Activated CD4-positive, alpha-beta T cell treated with anti-CD3 and anti-CD28 coated beads, Interleukin-2, amount 10 ng/mL, durations not matched to agents 24 days and 14 days (primary cell): ENCODE measurements at regions not wholly inside any gene's neighbourhood (a gene's known extent, or its start where the extent isn't known, plus 50 kb on each side); places are given as distances from the start of the nearest gene placed in this dataset.

Experiments used
- DNase-seq: peaks from one replicate; pipeline ENCODE4 v3.0.0; 2022
- H3K27ac Mint-ChIP-seq: one replicate; pipeline ENCODE4 v1.8.0; 2022; ENCODE audit warnings: mild to moderate bottlenecking, mixed read lengths
- H3K27me3 Mint-ChIP-seq: one replicate; pipeline ENCODE4 v1.8.0; 2022; ENCODE audit warnings: mixed read lengths
- H3K36me3 Mint-ChIP-seq: one replicate; pipeline ENCODE4 v1.8.0; 2022; ENCODE audit warnings: low read depth, mild to moderate bottlenecking, mixed read lengths
- H3K4me1 Mint-ChIP-seq: one replicate; pipeline ENCODE4 v1.8.0; 2021; ENCODE audit warnings: mixed read lengths
- H3K4me3 Mint-ChIP-seq: one replicate; pipeline ENCODE4 v1.8.0; 2022; ENCODE audit warnings: mild to moderate bottlenecking, moderate library complexity, mixed read lengths
- H3K9me3 Mint-ChIP-seq: one replicate; pipeline ENCODE4 v1.8.0; 2021; ENCODE audit warnings: mixed read lengths
- intact Hi-C: fragments of 100-400 bp; cut with micrococcal nuclease; formaldehyde crosslinking; loops from one replicate; pipeline ENCODE4 v1.15.1; 2023

GRCh38 chr5:77948476-77948875 is 172.3 kb upstream of the TBCA start:
- no peak for DNase-seq
- Mint-ChIP-seq H3K27ac (no peak overlapping the region), H3K4me3 (no peak overlapping the region), H3K36me3 (no peaks in the 10 kb centered on the region), H3K4me1 (no peaks in the 10 kb centered on the region), H3K9me3 (no peaks in the 10 kb centered on the region), H3K27me3 (peaks cover 27% of the 10 kb centered on the region)
- intact Hi-C loops, result no loop called here

GRCh38 chr5:77947041-77947428 is 170.9 kb upstream of the TBCA start:
- no peaks in the 10 kb centered on the region for H3K36me3 Mint-ChIP-seq
- H3K27me3 Mint-ChIP-seq, result peaks cover 33% of the 10 kb centered on the region

GRCh38 chr5:77946381-77947040 is 170.4 kb upstream of the TBCA start:
- Mint-ChIP-seq H3K4me3 (no peak overlapping the region), H3K27me3 (peaks cover 36% of the 10 kb centered on the region), H3K36me3 (no peaks in the 10 kb centered on the region)

More at GRCh38 chr5:77947041-77947428, 170.9 kb upstream of the TBCA start:
- H3K4me1 Mint-ChIP-seq, result no peaks in the 10 kb centered on the region
- no peak overlapping the region for H3K27ac Mint-ChIP-seq
- intact Hi-C loops, result no loop called here
- H3K4me3 Mint-ChIP-seq, result no peak overlapping the region
- no peak for DNase-seq
- H3K9me3 Mint-ChIP-seq, result no peaks in the 10 kb centered on the region

GRCh38 chr5:77945874-77946273 is 169.7 kb upstream of the TBCA start:
- intact Hi-C loops, result no loop called here
- Mint-ChIP-seq H3K4me3 (no peak overlapping the region), H3K27ac (no peak overlapping the region), H3K36me3 (no peaks in the 10 kb centered on the region), H3K9me3 (peaks cover 5% of the 10 kb centered on the region), H3K4me1 (no peaks in the 10 kb centered on the region), H3K27me3 (peaks cover 36% of the 10 kb centered on the region)
- DNase-seq, result no peak

More at GRCh38 chr5:77946381-77947040, 170.4 kb upstream of the TBCA start:
- H3K4me1 Mint-ChIP-seq, result no peaks in the 10 kb centered on the region
- peaks cover 2% of the 10 kb centered on the region for H3K9me3 Mint-ChIP-seq
- no peak overlapping the region for H3K27ac Mint-ChIP-seq
- no peak for DNase-seq
- intact Hi-C loops, result no loop called here

- Mint-ChIP-seq H3K4me3 (no peak overlapping the region), H3K4me1 (no peaks in the 10 kb centered on the region), H3K27ac (no peak overlapping the region), H3K9me3 (peaks cover 8% of the 10 kb centered on the region), H3K36me3 (no peaks in the 10 kb centered on the region), H3K27me3 (peaks cover 33% of the 10 kb centered on the region)
- DNase-seq, result no peak
- intact Hi-C loops, result no loop called here
Measured at GRCh38 chr5:77944757-77945340, 168.7 kb upstream of the TBCA start.

- H3K9me3 Mint-ChIP-seq, result peaks cover 8% of the 10 kb centered on the region
- intact Hi-C loops, result no loop called here
- no peaks in the 10 kb centered on the region for H3K4me1 Mint-ChIP-seq
- DNase-seq, result no peak
- no peak overlapping the region for H3K27ac Mint-ChIP-seq
- no peaks in the 10 kb centered on the region for H3K36me3 Mint-ChIP-seq
- peaks cover 32% of the 10 kb centered on the region for H3K27me3 Mint-ChIP-seq
- no peak overlapping the region for H3K4me3 Mint-ChIP-seq
Measured at GRCh38 chr5:77943851-77944250, 167.7 kb upstream of the TBCA start.

- H3K4me1 Mint-ChIP-seq, result peaks cover under 1% of the 10 kb centered on the region
- H3K4me3 Mint-ChIP-seq, result no peak overlapping the region
- no peak for DNase-seq
- H3K27ac Mint-ChIP-seq, result no peak overlapping the region
- H3K36me3 Mint-ChIP-seq, result no peaks in the 10 kb centered on the region
- intact Hi-C loops, result no loop called here
- peaks cover 8% of the 10 kb centered on the region for H3K9me3 Mint-ChIP-seq
- H3K27me3 Mint-ChIP-seq, result peaks cover 32% of the 10 kb centered on the region
Measured at GRCh38 chr5:77942578-77943239, 166.6 kb upstream of the TBCA start.

GRCh38 chr5:77937015-77937908 is 161.1 kb upstream of the TBCA start:
- Mint-ChIP-seq H3K27me3 (peaks cover 14% of the 10 kb centered on the region), H3K27ac (no peak overlapping the region), H3K4me3 (peak overlapping the region; percentile 31), H3K36me3 (no peaks in the 10 kb centered on the region), H3K4me1 (peaks cover 15% of the 10 kb centered on the region), H3K9me3 (peaks cover 8% of the 10 kb centered on the region)
- intact Hi-C loops, result no loop called here
- DNase-seq, result no peak

GRCh38 chr5:77936365-77936693 is 160.2 kb upstream of the TBCA start:
- peaks cover 15% of the 10 kb centered on the region for H3K4me1 Mint-ChIP-seq

GRCh38 chr5:77935506-77936364 is 159.6 kb upstream of the TBCA start:
- Mint-ChIP-seq H3K27me3 (peaks cover 7% of the 10 kb centered on the region), H3K4me1 (peaks cover 15% of the 10 kb centered on the region), H3K36me3 (no peaks in the 10 kb centered on the region), H3K9me3 (peaks cover 2% of the 10 kb centered on the region), H3K4me3 (peak overlapping the region; percentile 3), H3K27ac (peak overlapping the region; percentile 27)
- DNase-seq, result peak; percentile 73
- intact Hi-C loops, result no loop called here

More at GRCh38 chr5:77936365-77936693, 160.2 kb upstream of the TBCA start:
- Mint-ChIP-seq H3K27ac (peak overlapping the region; percentile 7), H3K27me3 (peaks cover 9% of the 10 kb centered on the region), H3K9me3 (peaks cover 5% of the 10 kb centered on the region), H3K36me3 (no peaks in the 10 kb centered on the region), H3K4me3 (no peak overlapping the region)
- DNase-seq, result no peak
- intact Hi-C loops, result no loop called here

- DNase-seq, result no peak
- H3K9me3 Mint-ChIP-seq, result peaks cover 6% of the 10 kb centered on the region
- H3K4me3 Mint-ChIP-seq, result no peak overlapping the region
- peaks cover 13% of the 10 kb centered on the region for H3K27me3 Mint-ChIP-seq
- H3K27ac Mint-ChIP-seq, result no peak overlapping the region
- H3K36me3 Mint-ChIP-seq, result no peaks in the 10 kb centered on the region
- H3K4me1 Mint-ChIP-seq, result peaks cover 2% of the 10 kb centered on the region
- intact Hi-C loops, result no loop called here
Measured at GRCh38 chr5:77928776-77929300, 152.7 kb upstream of the TBCA start.

- Mint-ChIP-seq H3K4me3 (no peak overlapping the region), H3K36me3 (no peaks in the 10 kb centered on the region), H3K27me3 (peaks cover 11% of the 10 kb centered on the region), H3K4me1 (peaks cover 2% of the 10 kb centered on the region), H3K27ac (no peak overlapping the region), H3K9me3 (peaks cover 6% of the 10 kb centered on the region)
- DNase-seq, result no peak
- intact Hi-C loops, result no loop called here
Measured at GRCh38 chr5:77926337-77926736, 150.2 kb upstream of the TBCA start.

GRCh38 chr5:77925503-77925902 is 149.4 kb upstream of the TBCA start:
- Mint-ChIP-seq H3K9me3 (peaks cover 6% of the 10 kb centered on the region), H3K27ac (no peak overlapping the region), H3K27me3 (peaks cover 8% of the 10 kb centered on the region), H3K4me1 (peaks cover 2% of the 10 kb centered on the region), H3K36me3 (no peaks in the 10 kb centered on the region), H3K4me3 (no peak overlapping the region)
- DNase-seq, result no peak
- intact Hi-C loops, result no loop called here
